ENCODE measurements at regions not wholly inside any gene's neighbourhood (a gene's known extent, or its start where the extent isn't known, plus 50 kb on each side); places are given as distances from the start of the nearest gene placed in this dataset.

DNA sequence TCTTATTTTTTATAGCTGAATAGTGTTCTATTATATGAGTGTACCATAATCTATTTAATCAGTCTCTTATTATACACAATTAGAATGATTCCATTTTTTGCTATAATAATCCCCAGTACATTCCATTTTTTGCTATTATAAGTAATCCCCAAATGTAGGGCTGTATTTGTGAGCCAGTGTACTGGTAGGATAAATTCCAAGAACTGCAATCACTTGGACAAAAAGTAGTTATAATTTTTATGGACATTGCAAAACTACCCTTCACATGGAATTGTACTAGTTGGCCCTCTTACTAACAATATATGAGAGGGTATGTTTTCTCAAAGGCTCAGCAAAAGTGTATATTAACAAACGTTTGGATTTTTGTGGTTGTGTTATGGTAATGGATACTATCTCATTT is 481.7 kb upstream of the CLINT1 start:
- TF ChIP-seq, protein P1, sequence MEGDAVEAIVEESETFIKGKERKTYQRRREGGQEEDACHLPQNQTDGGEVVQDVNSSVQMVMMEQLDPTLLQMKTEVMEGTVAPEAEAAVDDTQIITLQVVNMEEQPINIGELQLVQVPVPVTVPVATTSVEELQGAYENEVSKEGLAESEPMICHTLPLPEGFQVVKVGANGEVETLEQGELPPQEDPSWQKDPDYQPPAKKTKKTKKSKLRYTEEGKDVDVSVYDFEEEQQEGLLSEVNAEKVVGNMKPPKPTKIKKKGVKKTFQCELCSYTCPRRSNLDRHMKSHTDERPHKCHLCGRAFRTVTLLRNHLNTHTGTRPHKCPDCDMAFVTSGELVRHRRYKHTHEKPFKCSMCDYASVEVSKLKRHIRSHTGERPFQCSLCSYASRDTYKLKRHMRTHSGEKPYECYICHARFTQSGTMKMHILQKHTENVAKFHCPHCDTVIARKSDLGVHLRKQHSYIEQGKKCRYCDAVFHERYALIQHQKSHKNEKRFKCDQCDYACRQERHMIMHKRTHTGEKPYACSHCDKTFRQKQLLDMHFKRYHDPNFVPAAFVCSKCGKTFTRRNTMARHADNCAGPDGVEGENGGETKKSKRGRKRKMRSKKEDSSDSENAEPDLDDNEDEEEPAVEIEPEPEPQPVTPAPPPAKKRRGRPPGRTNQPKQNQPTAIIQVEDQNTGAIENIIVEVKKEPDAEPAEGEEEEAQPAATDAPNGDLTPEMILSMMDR (IDR thresholded peaks at IDR 0.05; ENCODE audit: low read length), result no peak
- no peak for TF ChIP-seq EZH2 (IDR thresholded peaks at IDR 0.05; ENCODE audit: borderline replicate concordance, low read length)
